K562 (cell line): ENCODE measurements at regions not wholly inside any gene's neighbourhood (a gene's known extent, or its start where the extent isn't known, plus 50 kb on each side); places are given as distances from the start of the nearest gene placed in this dataset.

ENCODE experiments used
- ATAC-seq: fragments of 200-7000 bp; cut with Tn5 transposase; 3 replicates; pipeline ENCODE4 v1.9.1; 2020; ENCODE audit warnings: moderate library complexity
- BruUV-seq: library from RNA; stranded (reverse); fragments of 400-500 nt; replicated peaks from 2 replicates; lab custom pipeline; 2021; lab: Mats Ljungman, UMichigan
- CTCF ChIA-PET: fragments of 300-600 bp; formaldehyde crosslinking; extraction: SDS; loops from one replicate; lab custom pipeline; 2021; ENCODE audit warnings: low intra/inter-chr PET ratio; lab: Yijun Ruan, JAX
- POLR2A ChIA-PET: fragments of 300-600, 350-650 bp; sonication (Branson Sonifier 250); formaldehyde crosslinking; extraction: SDS; loops from one replicate; lab custom pipeline; 2021; ENCODE audit warnings: antibody characterized with exemption, inconsistent platforms; lab: Yijun Ruan, JAX
- DNase-seq, 4 experiments: peaks; one replicate each; pipeline versions ENCODE4 v3.0.0 to v3.0.0-alpha.2; 2011 to 2018; ENCODE audit warnings: low spot score in 3 of 4, mixed read lengths in 3 of 4; ENCODE audit errors: extremely low read depth in 1 of 4
- FAIRE-seq: peaks from 2 replicates; lab custom pipeline; 2011; peaks lifted over from hg19 to GRCh38; lab: Jason Lieb, UNC
- H2AFZ ChIP-seq: 2 replicates; pipeline ENCODE4 v1.6.0; 2011; ENCODE audit warnings: low read depth, low read length, control low read depth, inconsistent platforms
- H3K27ac ChIP-seq: fragments of 200-600 bp; 3 replicates; pipeline ENCODE4 v1.8.0; 2011; ENCODE audit warnings: low read depth, mild to moderate bottlenecking, control low read depth, inconsistent platforms, low read length, moderate library complexity, mixed read lengths; ENCODE audit errors: extremely low read depth
- H3K27me3 ChIP-seq, 2 experiments: fragments of 300-600 bp in 1 of 2; 2 replicates in 1 of 2; 3 replicates in 1 of 2; pipeline versions ENCODE4 v1.6.0 to v1.8.0; 2011; ENCODE audit warnings: inconsistent platforms in 2 of 2, low read length in 2 of 2, mild to moderate bottlenecking in 1 of 2, mixed read lengths in 1 of 2, moderate library complexity in 1 of 2; ENCODE audit not compliant: control insufficient read depth in 2 of 2, insufficient read depth in 2 of 2
- H3K36me3 ChIP-seq: fragments of 300-600 bp; 3 replicates; pipeline ENCODE4 v1.8.0; 2011; ENCODE audit warnings: mild to moderate bottlenecking, low read length, inconsistent platforms; ENCODE audit not compliant: control insufficient read depth, insufficient read depth
- H3K4me1 ChIP-seq, 2 experiments: fragments of 200-600 bp in 1 of 2; replicated peaks in 1 of 2; 2 replicates in 1 of 2; 3 replicates in 1 of 2; pipeline versions ENCODE4 v1.5.1 to v1.8.0; 2011; ENCODE audit warnings: inconsistent platforms in 2 of 2, low read length in 2 of 2, mild to moderate bottlenecking in 1 of 2, mixed read lengths in 1 of 2, moderate library complexity in 1 of 2; ENCODE audit not compliant: control insufficient read depth in 2 of 2, insufficient read depth in 2 of 2
- H3K4me2 ChIP-seq: 2 replicates; pipeline ENCODE4 v1.6.1; 2011; ENCODE audit warnings: low read length, control low read depth, inconsistent platforms, mixed read lengths; ENCODE audit not compliant: insufficient read depth
- H3K4me3 ChIP-seq: fragments of 200-600 bp; sonication (generic), shearing (Covaris generic); 2 replicates; pipeline ENCODE4 v1.5.1; 2016; ENCODE audit warnings: control low read depth, inconsistent platforms
- H3K79me2 ChIP-seq: fragments of 200-600 bp; 3 replicates; pipeline ENCODE4 v1.8.0; 2011; ENCODE audit warnings: low read length, inconsistent platforms; ENCODE audit not compliant: control insufficient read depth, insufficient read depth
- H3K9ac ChIP-seq, 2 experiments: 2 replicates each; pipeline versions ENCODE4 v1.6.0 to v1.6.1; 2011; ENCODE audit warnings: low read depth in 2 of 2, low read length in 2 of 2, control low read depth in 1 of 2, inconsistent platforms in 1 of 2, mild to moderate bottlenecking in 1 of 2, mixed read lengths in 1 of 2; ENCODE audit not compliant: insufficient read depth in 1 of 2
- H3K9me1 ChIP-seq: one replicate; pipeline ENCODE4 v1.6.0; 2011; ENCODE audit warnings: inconsistent platforms, mild to moderate bottlenecking, low read length, moderate library complexity; ENCODE audit not compliant: control insufficient read depth, insufficient read depth
- H3K9me3 ChIP-seq: replicated peaks from 2 replicates; pipeline ENCODE4 v1.5.1; 2011; ENCODE audit warnings: low read depth, low read length, inconsistent platforms; ENCODE audit not compliant: control insufficient read depth, insufficient read depth
- H4K20me1 ChIP-seq: replicated peaks from 2 replicates; pipeline ENCODE4 v1.6.1; 2011; ENCODE audit warnings: low read length, inconsistent platforms, mixed read lengths; ENCODE audit not compliant: control insufficient read depth, insufficient read depth
- CREB3 ChIP-seq: fragments of 450-650 bp; conservative IDR thresholded peaks from 2 replicates; pipeline ENCODE4 v1.6.1; 2016; ENCODE audit warnings: missing genetic modification characterization, low read depth, mild to moderate bottlenecking, missing compliant biosample characterization, moderate library complexity
- E2F8 ChIP-seq: fragments of 450-650 bp; IDR thresholded peaks from 2 replicates; pipeline ENCODE4 v1.7.1; 2018; ENCODE audit warnings: mild to moderate bottlenecking, low read depth; ENCODE audit not compliant: partially characterized antibody
- JUNB ChIP-seq: fragments of 450-650 bp; formaldehyde crosslinking; conservative IDR thresholded peaks from 2 replicates; pipeline ENCODE4 v1.4.0; 2020; ENCODE audit warnings: mild to moderate bottlenecking
- MYBL2 ChIP-seq, 2 experiments: fragments of 450-650 bp in 1 of 2; sonication (generic) in 1 of 2; formaldehyde crosslinking in 1 of 2; IDR thresholded peaks; 2 replicates each; pipeline versions ENCODE4 v1.6.1 to v1.8.1; 2017 to 2022; ENCODE audit warnings: borderline replicate concordance in 1 of 2, inconsistent platforms in 1 of 2, low read depth in 1 of 2, mild to moderate bottlenecking in 1 of 2, missing genetic modification reagents in 1 of 2, moderate library complexity in 1 of 2
- NFIC ChIP-seq: fragments of 450-650 bp; IDR thresholded peaks from 2 replicates; pipeline ENCODE4 v1.6.1; 2017; ENCODE audit warnings: mild to moderate bottlenecking, inconsistent platforms
- NFYB ChIP-seq: IDR thresholded peaks from 2 replicates; pipeline ENCODE4 v1.6.1; 2011; ENCODE audit warnings: mild to moderate bottlenecking, moderate library complexity; ENCODE audit not compliant: insufficient read length; ENCODE audit errors: extremely low read depth
- NR0B1 ChIP-seq: fragments of 450-650 bp; IDR thresholded peaks from one replicate; pipeline ENCODE4 v1.6.1; 2018; ENCODE audit warnings: mild to moderate bottlenecking, moderate library complexity; ENCODE audit not compliant: partially characterized antibody
- PATZ1 ChIP-seq: fragments of 250-450 bp; sonication (Bioruptor Pico); IDR thresholded peaks from 2 replicates; pipeline ENCODE4 v1.5.0; 2020; ENCODE audit warnings: mild to moderate bottlenecking, borderline replicate concordance
- TCF7 ChIP-seq: sonication (generic); IDR thresholded peaks from 2 replicates; pipeline ENCODE4 v1.6.1; 2016; ENCODE audit warnings: antibody characterized with exemption, borderline replicate concordance
- U2AF2 ChIP-seq: fragments of 200-400 bp; formaldehyde crosslinking; optimal IDR thresholded peaks from 2 replicates; pipeline ENCODE3; 2017; ENCODE audit warnings: low read depth, mild to moderate bottlenecking, low read length
- ZFP91 ChIP-seq: sonication (generic); formaldehyde crosslinking; IDR thresholded peaks from 2 replicates; pipeline ENCODE4 v1.8.0; 2022; ENCODE audit warnings: mild to moderate bottlenecking, missing genetic modification reagents
- ZNF445 ChIP-seq: fragments of 250-450 bp; sonication (Bioruptor Pico); IDR thresholded peaks from 2 replicates; pipeline ENCODE4 v1.4.0; 2020; ENCODE audit warnings: low read depth, mild to moderate bottlenecking, moderate library complexity
- ZNF79 ChIP-seq: fragments of 250-450 bp; sonication (Bioruptor Pico); IDR thresholded peaks from 2 replicates; pipeline ENCODE4 v1.4.0; 2020; ENCODE audit warnings: low read depth, mild to moderate bottlenecking, moderate library complexity
- WGBS: fragments of 100-300 bp; shearing (Covaris generic); methylation state at CpG from one replicate; pipeline ENCODE4 v1.1.6; 2016; ENCODE audit warnings: low coverage, mixed read lengths; ENCODE audit not compliant: insufficient coverage; ENCODE audit errors: missing lambda C conversion rate; 5-methylcytosine and 5-hydroxymethylcytosine counted together
- in situ Hi-C: fragments of 300-500 bp; cut with MboI; formaldehyde crosslinking; loops from 4 replicates; pipeline ENCODE4 v1.15.0; 2018; ENCODE audit warnings: inconsistent platforms, mixed read lengths
- intact Hi-C: fragments of 100-400 bp; cut with micrococcal nuclease; formaldehyde crosslinking; loops from 2 replicates; pipeline ENCODE4 v1.14.2; 2022

GRCh38 chr5:60261732-60262131, 368.2 kb upstream of the PDE4D start:
- in situ Hi-C loops: no loop called here
- FAIRE-seq: no peak
- TF ChIP-seq ZFP91 (CRISPR knock-in tag): no peak
- no peak for TF ChIP-seq CREB3 (tag)
- no peak for TF ChIP-seq MYBL2 (IDR thresholded peaks at IDR 0.05; ENCODE audit: low read depth)
- TF ChIP-seq MYBL2 (CRISPR knock-in tag; IDR thresholded peaks at IDR 0.05; ENCODE audit: borderline replicate concordance): no peak
- TF ChIP-seq ZNF445 (CRISPR knock-in tag): no peak
- no peak for TF ChIP-seq NFYB
- TF ChIP-seq ZNF79 (CRISPR knock-in tag): no peak
- no peak for TF ChIP-seq E2F8
- TF ChIP-seq TCF7: no peak
- TF ChIP-seq NFIC: no peak
- no peak for TF ChIP-seq NR0B1
- TF ChIP-seq JUNB (CRISPR knock-in tag): no peak
- no peak for TF ChIP-seq U2AF2
- TF ChIP-seq PATZ1 (CRISPR knock-in tag): no peak

More at GRCh38 chr5:60261732-60262131, 368.2 kb upstream of the PDE4D start:
- intact Hi-C loops: no loop called here
- DNase-seq (no peak), ATAC-seq (no peak)
- no peaks in the 10 kb centered on the region for H3K27me3 ChIP-seq
- no peaks in the 10 kb centered on the region for H3K36me3 ChIP-seq
- no peak overlapping the region for H3K4me3 ChIP-seq
- CTCF ChIA-PET: no interaction called here
- no peaks in the 10 kb centered on the region for H3K4me1 ChIP-seq
- no TSS peak for BruUV-seq
- H2AFZ ChIP-seq: no peak overlapping the region
- no peaks in the 10 kb centered on the region for H3K9me3 ChIP-seq
- WGBS: 0% methylated on average over 1 of the region's 1 CpG
- H3K9ac ChIP-seq: no peak overlapping the region
- H4K20me1 ChIP-seq: no peaks in the 10 kb centered on the region
- H3K79me2 ChIP-seq: no peaks in the 10 kb centered on the region
- no peaks in the 10 kb centered on the region for H3K9me1 ChIP-seq
- POLR2A ChIA-PET: no interaction called here
- no peak overlapping the region for H3K4me2 ChIP-seq
- H3K27ac ChIP-seq: no peak overlapping the region
